PC-9 (cell line): ENCODE measurements at regions not wholly inside any gene's neighbourhood (a gene's known extent, or its start where the extent isn't known, plus 50 kb on each side); places are given as distances from the start of the nearest gene placed in this dataset.

ENCODE experiments used
- BruUV-seq: library from RNA; stranded (reverse); fragments of 400-500 nt; replicated peaks from 2 replicates; lab custom pipeline; 2021; lab: Mats Ljungman, UMichigan
- CTCF ChIA-PET: fragments of 300-600 bp; sonication (Branson Sonifier 250); formaldehyde crosslinking; loops from one replicate; lab custom pipeline; 2022; ENCODE audit warnings: antibody characterized with exemption; lab: Charles Lee
- POLR2A ChIA-PET: fragments of 300-600 bp; sonication (Branson Sonifier 250); formaldehyde crosslinking; loops from one replicate; lab custom pipeline; 2022; ENCODE audit warnings: antibody characterized with exemption; ENCODE audit not compliant: unreplicated experiment; lab: Charles Lee
- DNase-seq, 2 experiments: peaks; one replicate each; pipeline versions ENCODE4 v3.0.0 to v3.0.0-alpha.2; 2015 to 2022; ENCODE audit warnings: mixed read lengths in 1 of 2
- H2AFZ ChIP-seq: fragments of 200-600 bp; sonication (generic); 2 replicates; pipeline ENCODE4 v1.8.1; 2017; ENCODE audit warnings: antibody characterized with exemption
- H3F3A ChIP-seq: fragments of 200-600 bp; sonication (generic); 2 replicates; pipeline ENCODE4 v1.8.1; 2017; ENCODE audit warnings: antibody characterized with exemption, mild to moderate bottlenecking, low read depth; ENCODE audit not compliant: insufficient read depth
- H3K27ac ChIP-seq: fragments of 200-600 bp; sonication (generic); 2 replicates; pipeline ENCODE4 v1.6.1; 2016; ENCODE audit warnings: mixed run types
- H3K27me3 ChIP-seq: fragments of 200-600 bp; sonication (generic); 2 replicates; pipeline ENCODE4 v1.6.1; 2016; ENCODE audit warnings: low read depth, mixed run types; ENCODE audit not compliant: insufficient read depth
- H3K36me3 ChIP-seq: fragments of 200-600 bp; sonication (generic); 2 replicates; pipeline ENCODE4 v1.6.1; 2016; ENCODE audit warnings: low read depth, mixed run types
- H3K4me1 ChIP-seq: fragments of 200-600 bp; sonication (generic); replicated peaks from 2 replicates; pipeline ENCODE4 v1.6.1; 2016; ENCODE audit warnings: mixed run types; ENCODE audit not compliant: insufficient read depth
- H3K4me2 ChIP-seq: fragments of 200-600 bp; sonication (generic); 2 replicates; pipeline ENCODE4 v1.6.1; 2017; ENCODE audit warnings: mixed run types
- H3K4me3 ChIP-seq: fragments of 200-600 bp; sonication (generic); 2 replicates; pipeline ENCODE4 v1.6.1; 2016; ENCODE audit warnings: mixed run types
- H3K79me2 ChIP-seq: fragments of 200-600 bp; sonication (generic); 2 replicates; pipeline ENCODE4 v1.6.1; 2017; ENCODE audit warnings: low read depth, mixed run types
- H3K9me2 ChIP-seq: fragments of 200-600 bp; sonication (generic); 2 replicates; pipeline ENCODE4 v1.8.1; 2017; ENCODE audit warnings: mild to moderate bottlenecking; ENCODE audit not compliant: insufficient read depth
- H3K9me3 ChIP-seq: fragments of 200-600 bp; sonication (generic); 2 replicates; pipeline ENCODE4 v1.8.1; 2016; ENCODE audit warnings: low read depth; ENCODE audit not compliant: insufficient read depth
- H4K20me1 ChIP-seq: fragments of 200-600 bp; sonication (generic); 2 replicates; pipeline ENCODE4 v1.8.1; 2017; ENCODE audit not compliant: insufficient read depth
- EZH2 ChIP-seq: fragments of 200-600 bp; sonication (generic); IDR thresholded peaks from 2 replicates; pipeline ENCODE4 v1.8.0; 2017; ENCODE audit warnings: antibody characterized with exemption, low read depth
- intact Hi-C: fragments of 100-400 bp; cut with micrococcal nuclease; formaldehyde crosslinking; loops from one replicate; pipeline ENCODE4 v1.10.0; 2022; ENCODE audit not compliant: unreplicated experiment
- TF ChIP-seq, protein P1 (sequence below): fragments of 200-600 bp; sonication (generic); conservative IDR thresholded peaks from 2 replicates; pipeline ENCODE4 v1.6.1; 2017; ENCODE audit warnings: mixed run types, antibody characterized with exemption, mild to moderate bottlenecking, moderate library complexity

DNA sequence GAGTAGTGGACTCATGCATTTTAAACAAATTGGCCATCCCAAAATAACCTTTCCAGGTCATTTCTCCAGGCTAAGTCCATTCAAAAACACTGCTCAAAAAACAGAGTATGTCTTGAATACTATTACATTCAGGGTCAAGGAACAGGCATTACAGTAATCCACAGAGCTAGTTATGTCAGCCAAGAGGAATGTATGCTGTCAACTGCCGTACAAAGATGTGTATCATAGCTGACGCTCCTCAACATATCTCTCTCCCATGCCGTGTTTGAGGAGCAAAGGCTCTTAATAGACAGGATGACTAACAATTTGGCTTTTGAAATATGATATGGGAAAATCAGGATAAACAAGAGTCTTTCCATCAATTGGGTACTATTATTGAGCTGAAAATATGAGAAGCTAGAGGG, 68.8 kb upstream of the KCTD1 start:
- H3K4me1 ChIP-seq = peaks cover 21% of the 10 kb centered on the region
- CTCF ChIA-PET = no interaction called here
- H4K20me1 ChIP-seq = no peaks in the 10 kb centered on the region
- peaks cover 13% of the 10 kb centered on the region; the same call in 1 of the 2 replicates for H3F3A ChIP-seq
- peak; percentile 20 to 92 for DNase-seq
- POLR2A ChIA-PET = interaction anchor here (0.6 kb wide), 1 partner anchor 130 kb away, joined by 5 read pairs; no protein-coding TSS in a partner anchor
- intact Hi-C loops = loop anchor here (1.0 kb wide), 2 partner anchors 37 to 136 kb away; no protein-coding TSS in a partner anchor
- TF ChIP-seq EZH2 = no peak
- TF ChIP-seq, protein P1, sequence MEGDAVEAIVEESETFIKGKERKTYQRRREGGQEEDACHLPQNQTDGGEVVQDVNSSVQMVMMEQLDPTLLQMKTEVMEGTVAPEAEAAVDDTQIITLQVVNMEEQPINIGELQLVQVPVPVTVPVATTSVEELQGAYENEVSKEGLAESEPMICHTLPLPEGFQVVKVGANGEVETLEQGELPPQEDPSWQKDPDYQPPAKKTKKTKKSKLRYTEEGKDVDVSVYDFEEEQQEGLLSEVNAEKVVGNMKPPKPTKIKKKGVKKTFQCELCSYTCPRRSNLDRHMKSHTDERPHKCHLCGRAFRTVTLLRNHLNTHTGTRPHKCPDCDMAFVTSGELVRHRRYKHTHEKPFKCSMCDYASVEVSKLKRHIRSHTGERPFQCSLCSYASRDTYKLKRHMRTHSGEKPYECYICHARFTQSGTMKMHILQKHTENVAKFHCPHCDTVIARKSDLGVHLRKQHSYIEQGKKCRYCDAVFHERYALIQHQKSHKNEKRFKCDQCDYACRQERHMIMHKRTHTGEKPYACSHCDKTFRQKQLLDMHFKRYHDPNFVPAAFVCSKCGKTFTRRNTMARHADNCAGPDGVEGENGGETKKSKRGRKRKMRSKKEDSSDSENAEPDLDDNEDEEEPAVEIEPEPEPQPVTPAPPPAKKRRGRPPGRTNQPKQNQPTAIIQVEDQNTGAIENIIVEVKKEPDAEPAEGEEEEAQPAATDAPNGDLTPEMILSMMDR = no peak
- BruUV-seq = no TSS peak
- no peaks in the 10 kb centered on the region for H3K9me2 ChIP-seq
- no peaks in the 10 kb centered on the region for H3K27me3 ChIP-seq
- no peaks in the 10 kb centered on the region for H3K36me3 ChIP-seq
- H3K79me2 ChIP-seq = no peaks in the 10 kb centered on the region
- peak overlapping the region; percentile 44 for H3K4me2 ChIP-seq
- no peak overlapping the region for H3K4me3 ChIP-seq
- no peak overlapping the region for H2AFZ ChIP-seq
- no peaks in the 10 kb centered on the region for H3K9me3 ChIP-seq
- peak overlapping the region; percentile 54 for H3K27ac ChIP-seq

DNA sequence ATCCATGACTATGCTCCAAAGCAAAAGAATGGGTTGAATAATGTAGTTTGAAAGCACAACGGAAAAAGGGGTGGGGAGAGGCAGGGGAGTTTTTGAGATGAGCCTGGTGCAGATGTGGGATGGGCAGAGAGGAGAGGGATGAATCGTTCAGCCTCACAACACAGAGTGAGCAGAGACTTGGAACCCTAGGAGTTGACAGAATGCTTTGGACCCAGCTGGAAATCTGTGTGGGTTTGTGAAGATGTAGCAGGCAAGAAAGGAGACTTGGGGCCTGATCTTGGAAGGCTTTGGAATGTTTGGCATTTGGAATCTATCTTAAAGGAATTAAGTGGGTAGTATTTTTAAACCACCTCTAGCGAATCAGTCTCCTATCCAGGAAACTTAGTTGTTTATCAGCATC, 66.0 kb upstream of the KCTD1 start:
- CTCF ChIA-PET = no interaction called here
- peaks cover 13% of the 10 kb centered on the region; the same call in 1 of the 2 replicates for H3F3A ChIP-seq
- no peak for TF ChIP-seq EZH2
- TF ChIP-seq, protein P1 = no peak
- H3K27me3 ChIP-seq = no peaks in the 10 kb centered on the region
- H3K4me2 ChIP-seq = no peak overlapping the region
- DNase-seq = no peak
- no peaks in the 10 kb centered on the region for H3K79me2 ChIP-seq
- POLR2A ChIA-PET = no interaction called here
- no peaks in the 10 kb centered on the region for H3K9me3 ChIP-seq
- no peaks in the 10 kb centered on the region for H4K20me1 ChIP-seq
- H2AFZ ChIP-seq = no peak overlapping the region
- H3K9me2 ChIP-seq = no peaks in the 10 kb centered on the region
- H3K4me3 ChIP-seq = no peak overlapping the region
- BruUV-seq = no TSS peak
- H3K27ac ChIP-seq = no peak overlapping the region
- intact Hi-C loops = no loop called here
- H3K4me1 ChIP-seq = peaks cover 21% of the 10 kb centered on the region
- no peaks in the 10 kb centered on the region for H3K36me3 ChIP-seq
